ENCODE measurements at regions not wholly inside any gene's neighbourhood (a gene's known extent, or its start where the extent isn't known, plus 50 kb on each side); places are given as distances from the start of the nearest gene placed in this dataset.

DNA sequence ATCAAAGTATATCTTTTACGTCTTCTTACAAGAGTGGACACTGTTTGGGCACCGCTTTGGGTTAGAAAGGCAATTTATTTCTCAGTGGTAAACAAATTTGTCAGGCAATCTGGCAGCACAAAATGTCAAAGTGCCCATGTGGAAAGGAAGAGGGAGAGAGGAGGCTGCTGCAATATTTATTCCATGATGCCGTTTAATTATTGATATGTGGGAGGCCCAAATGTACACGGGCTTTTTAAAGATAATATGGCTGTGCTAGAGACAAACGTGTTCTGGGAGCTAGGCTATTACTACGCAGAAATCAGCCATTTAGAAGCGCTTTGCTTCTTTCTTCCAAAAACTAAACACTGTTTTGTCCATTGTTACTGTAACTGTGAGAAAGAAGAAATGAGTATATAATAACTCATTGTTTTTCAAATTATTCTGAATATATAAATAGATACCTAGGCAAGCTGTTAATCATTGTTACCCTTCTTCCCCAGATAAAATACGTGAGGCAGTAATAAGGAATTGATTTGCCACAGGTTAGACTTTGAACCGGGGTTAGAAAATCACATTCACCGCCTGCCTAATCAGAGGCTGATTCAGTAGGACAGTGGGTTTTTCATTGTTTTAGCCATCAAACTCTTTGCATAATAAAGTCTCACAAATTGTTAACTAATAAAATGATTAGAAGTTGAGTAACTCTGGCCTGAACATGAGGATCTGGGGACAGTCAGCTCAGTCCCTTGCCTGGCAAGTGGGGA, 116.5 kb upstream of the FRMD4A start:
- Histone ChIP-seq H3K4me3 (no peak overlapping the region), H3K36me3 (no peaks in the 10 kb centered on the region), H3K27me3 (no peaks in the 10 kb centered on the region), H3K9me3 (no peaks in the 10 kb centered on the region), H3K4me1 (peaks cover 0 to 12% (median 1%) of the 10 kb centered on the region in 12 donors), H3K27ac (no peak overlapping the region)
- WGBS, 4 donors = 84 to 91% (median 89%) methylated on average over 10 of the region's 10 CpGs
- ATAC-seq = no peak
- TF ChIP-seq POLR2A (IDR thresholded peaks at IDR 0.05) = no peak
- TF ChIP-seq, protein P1, sequence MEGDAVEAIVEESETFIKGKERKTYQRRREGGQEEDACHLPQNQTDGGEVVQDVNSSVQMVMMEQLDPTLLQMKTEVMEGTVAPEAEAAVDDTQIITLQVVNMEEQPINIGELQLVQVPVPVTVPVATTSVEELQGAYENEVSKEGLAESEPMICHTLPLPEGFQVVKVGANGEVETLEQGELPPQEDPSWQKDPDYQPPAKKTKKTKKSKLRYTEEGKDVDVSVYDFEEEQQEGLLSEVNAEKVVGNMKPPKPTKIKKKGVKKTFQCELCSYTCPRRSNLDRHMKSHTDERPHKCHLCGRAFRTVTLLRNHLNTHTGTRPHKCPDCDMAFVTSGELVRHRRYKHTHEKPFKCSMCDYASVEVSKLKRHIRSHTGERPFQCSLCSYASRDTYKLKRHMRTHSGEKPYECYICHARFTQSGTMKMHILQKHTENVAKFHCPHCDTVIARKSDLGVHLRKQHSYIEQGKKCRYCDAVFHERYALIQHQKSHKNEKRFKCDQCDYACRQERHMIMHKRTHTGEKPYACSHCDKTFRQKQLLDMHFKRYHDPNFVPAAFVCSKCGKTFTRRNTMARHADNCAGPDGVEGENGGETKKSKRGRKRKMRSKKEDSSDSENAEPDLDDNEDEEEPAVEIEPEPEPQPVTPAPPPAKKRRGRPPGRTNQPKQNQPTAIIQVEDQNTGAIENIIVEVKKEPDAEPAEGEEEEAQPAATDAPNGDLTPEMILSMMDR (IDR thresholded peaks at IDR 0.05) = no peak
- intact Hi-C loops (cut with DNase I) = no loop called here
- no peak for DNase-seq

DNA sequence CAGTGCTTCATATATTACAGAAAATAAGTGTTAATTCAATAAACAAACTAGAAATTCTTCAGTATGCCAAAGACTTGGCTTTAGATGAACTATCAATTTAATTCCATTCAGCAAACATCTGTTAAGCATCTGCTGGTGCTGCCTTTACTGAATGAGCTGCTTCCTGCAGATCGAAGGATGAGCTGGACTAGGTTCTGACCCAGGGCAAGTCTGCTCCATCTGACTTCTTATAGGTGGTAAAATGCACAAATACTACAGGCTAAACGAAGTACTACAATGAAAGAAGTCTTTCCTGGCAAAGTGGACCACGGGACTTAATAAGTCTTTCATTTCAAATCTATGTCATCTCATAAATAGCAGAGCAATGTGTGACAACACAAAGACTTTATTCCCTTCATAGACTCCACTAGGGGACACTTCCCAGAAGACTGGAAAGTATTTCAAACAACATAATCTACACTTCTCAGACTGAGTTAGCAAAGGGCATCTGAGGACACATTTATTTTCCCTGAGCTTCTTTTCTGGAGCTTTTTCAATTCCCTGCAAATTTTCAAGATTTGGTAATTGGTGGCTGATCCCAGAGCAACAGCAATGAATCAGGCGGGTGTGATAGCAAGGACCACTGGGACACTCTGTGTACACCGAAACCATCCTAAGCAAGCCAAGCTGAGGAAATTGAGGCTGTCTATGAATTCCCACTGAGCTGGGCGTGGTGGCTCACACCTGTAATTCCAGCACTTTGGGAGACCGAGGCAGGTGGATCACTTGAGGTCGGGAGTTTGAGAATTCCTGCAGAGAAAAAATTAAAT, 108.9 kb upstream of the FRMD4A start:
- TF ChIP-seq, protein P1 (IDR thresholded peaks at IDR 0.05) = no peak
- TF ChIP-seq POLR2A (IDR thresholded peaks at IDR 0.05) = no peak
- 63 to 68% (median 65%) methylated on average over 8 of the region's 8 CpGs for WGBS, 4 donors
- peak in 1 of 4 donors; percentile 52 for ATAC-seq

DNA sequence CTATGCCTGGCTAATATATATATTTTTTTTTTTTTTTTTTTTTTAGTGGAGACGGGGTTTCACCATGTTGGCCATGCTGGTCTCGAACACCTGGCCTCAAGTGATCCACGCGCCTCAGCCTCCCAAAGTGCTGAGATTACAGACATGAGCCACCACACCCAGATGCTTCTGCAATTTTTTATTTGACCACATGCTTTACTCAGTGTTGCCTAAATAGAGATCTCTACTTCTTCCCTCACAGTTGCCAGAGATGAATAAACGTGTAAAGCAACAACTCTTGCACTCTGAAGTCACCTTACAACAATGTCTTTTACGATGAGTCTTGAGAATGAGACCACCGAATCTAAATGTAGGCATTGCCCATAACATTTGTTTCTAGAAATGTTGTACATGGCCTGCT, 107.9 kb upstream of the FRMD4A start:
- Histone ChIP-seq H3K36me3 (no peaks in the 10 kb centered on the region), H3K9me3 (no peaks in the 10 kb centered on the region), H3K27me3 (peaks cover 0 to 4% (median 0%) of the 10 kb centered on the region in 9 donors), H3K4me1 (peaks cover 0 to 9% (median 0%) of the 10 kb centered on the region in 12 donors), H3K4me3 (no peak overlapping the region), H3K27ac (no peak overlapping the region)
- DNase-seq (no peak), ATAC-seq (no peak)
- 77 to 86% (median 82%) methylated on average over 6 to 7 of the region's 7 CpGs for WGBS, 4 donors
- intact Hi-C loops (cut with DNase I) = no loop called here
- TF ChIP-seq, protein P1 (IDR thresholded peaks at IDR 0.05) = no peak
- no peak for TF ChIP-seq POLR2A (IDR thresholded peaks at IDR 0.05)

More for the DNA sequence above, 108.9 kb upstream of the FRMD4A start:
- H3K4me1 ChIP-seq = peaks cover 0 to 9% (median 0%) of the 10 kb centered on the region in 12 donors
- DNase-seq = no peak
- H3K36me3 ChIP-seq = no peaks in the 10 kb centered on the region
- no peaks in the 10 kb centered on the region for H3K9me3 ChIP-seq
- no peaks in the 10 kb centered on the region for H3K27me3 ChIP-seq
- no peak overlapping the region for H3K27ac ChIP-seq
- intact Hi-C loops (cut with DNase I) = no loop called here
- no peak overlapping the region for H3K4me3 ChIP-seq

DNA sequence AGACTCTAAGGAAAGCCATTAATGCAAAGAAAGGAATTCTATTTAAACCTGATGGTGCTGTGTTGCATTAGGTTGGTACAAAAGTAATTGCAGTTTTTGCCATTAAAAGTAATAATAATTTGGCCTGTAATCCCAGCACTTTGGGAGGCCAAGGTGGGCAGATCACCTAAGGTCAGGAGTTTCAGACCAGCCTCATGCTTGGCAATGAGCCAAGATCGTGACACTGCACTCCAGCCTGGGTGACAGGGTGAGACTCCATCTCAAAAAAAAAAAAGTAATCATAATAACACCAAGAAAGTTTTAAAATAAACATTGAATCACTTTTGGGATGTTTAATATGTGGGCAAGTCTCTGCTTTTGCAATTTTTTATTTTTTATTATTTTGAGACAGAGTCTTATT, 107.3 kb upstream of the FRMD4A start:
- Histone ChIP-seq H3K4me3 (no peak overlapping the region), H3K36me3 (no peaks in the 10 kb centered on the region), H3K9me3 (no peaks in the 10 kb centered on the region), H3K27ac (no peak overlapping the region), H3K27me3 (peaks cover 0 to 5% (median 0%) of the 10 kb centered on the region in 9 donors), H3K4me1 (peaks cover 0 to 9% (median 0%) of the 10 kb centered on the region in 12 donors)
- no peak for TF ChIP-seq POLR2A (IDR thresholded peaks at IDR 0.05)
- TF ChIP-seq, protein P1 (IDR thresholded peaks at IDR 0.05) = no peak
- no peak for DNase-seq
- intact Hi-C loops (cut with DNase I) = no loop called here
- ATAC-seq = no peak
- WGBS, 4 donors = 5 to 29% (median 14%) methylated on average over 1 of the region's 1 CpG

Data from heart left ventricle (tissue), 16 donors.